Vagina (tissue), 2 donors: ENCODE measurements at regions not wholly inside any gene's neighbourhood (a gene's known extent, or its start where the extent isn't known, plus 50 kb on each side); places are given as distances from the start of the nearest gene placed in this dataset.

Experiments used
- DNase-seq, 2 donors: peaks; one replicate each; pipeline ENCODE4 v3.0.0-alpha.2; 2017; ENCODE audit errors: extremely low spot score in 2 of 2
- H3K27ac ChIP-seq: fragments of 200-600 bp; sonication (generic); one replicate; pipeline ENCODE4 v1.5.1; 2019
- H3K27me3 ChIP-seq: fragments of 200-600 bp; sonication (generic); one replicate; pipeline ENCODE4 v1.5.1; 2019
- H3K36me3 ChIP-seq, 2 donors: fragments of 200-600 bp; sonication (generic); one replicate each; pipeline ENCODE4 v1.5.1; 2017 to 2019
- H3K4me1 ChIP-seq: fragments of 200-600 bp; sonication (generic); one replicate; pipeline ENCODE4 v1.5.1; 2019
- H3K4me3 ChIP-seq, 2 donors: fragments of 200-600 bp; sonication (generic); 1 replicate in 1 of 2; 2 replicates in 1 of 2; pipeline ENCODE4 v1.5.1; 2016 to 2019
- H3K9me3 ChIP-seq: fragments of 200-600 bp; sonication (generic); one replicate; pipeline ENCODE4 v1.5.1; 2019
- POLR2A ChIP-seq, 2 donors: fragments of 450-650 bp; IDR thresholded peaks; one replicate each; pipeline ENCODE4 v1.6.1; 2017; ENCODE audit warnings: antibody characterized with exemption in 2 of 2, mild to moderate bottlenecking in 2 of 2, moderate library complexity in 2 of 2
- POLR2AphosphoS5 ChIP-seq, 2 donors: sonication (generic); formaldehyde crosslinking; IDR thresholded peaks; one replicate each; pipeline ENCODE4 v1.9.0; 2017; ENCODE audit warnings: antibody characterized with exemption in 2 of 2, mild to moderate bottlenecking in 2 of 2, low read depth in 1 of 2; ENCODE audit not compliant: insufficient read depth in 1 of 2
- intact Hi-C: fragments of 100-400 bp; cut with DNase I; formaldehyde crosslinking; loops from one replicate; pipeline ENCODE4 v1.15.1; 2023
- TF ChIP-seq, protein P1 (sequence below), 3 experiments: fragments of 450-650 bp in 2 of 3; fragments of 200-600 bp in 1 of 3; sonication (generic) in 1 of 3; IDR thresholded peaks; one replicate each; pipeline ENCODE4 v1.5.1; 2017 to 2019; ENCODE audit warnings: antibody characterized with exemption in 3 of 3, mild to moderate bottlenecking in 2 of 3, moderate library complexity in 2 of 3

DNA sequence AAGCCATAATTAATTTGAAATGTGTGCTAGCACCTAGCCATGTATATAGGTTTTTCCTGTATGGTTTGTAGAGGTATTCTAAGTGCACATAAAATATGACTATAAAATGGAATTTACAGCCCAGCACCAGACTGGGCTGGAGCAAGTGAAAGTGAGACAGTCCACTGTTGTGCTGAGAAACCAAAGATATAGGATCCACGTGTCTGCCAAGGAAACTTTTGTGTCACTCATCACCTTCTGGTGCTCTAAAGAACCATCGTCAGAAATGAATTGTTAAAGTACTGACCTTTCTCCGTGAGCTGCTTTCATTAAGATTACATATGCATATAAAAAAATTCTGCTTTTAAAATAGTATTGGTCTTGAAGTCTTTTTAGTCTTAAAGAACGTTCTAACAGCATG, 141.0 kb upstream of the ZC3H11B start:
- no peak for DNase-seq
- Histone ChIP-seq H3K4me3 (no peak overlapping the region), H3K27me3 (no peaks in the 10 kb centered on the region), H3K9me3 (no peaks in the 10 kb centered on the region), H3K36me3 (no peaks in the 10 kb centered on the region), H3K4me1 (no peaks in the 10 kb centered on the region), H3K27ac (no peak overlapping the region)
- intact Hi-C loops = no loop called here
- TF ChIP-seq, protein P1, sequence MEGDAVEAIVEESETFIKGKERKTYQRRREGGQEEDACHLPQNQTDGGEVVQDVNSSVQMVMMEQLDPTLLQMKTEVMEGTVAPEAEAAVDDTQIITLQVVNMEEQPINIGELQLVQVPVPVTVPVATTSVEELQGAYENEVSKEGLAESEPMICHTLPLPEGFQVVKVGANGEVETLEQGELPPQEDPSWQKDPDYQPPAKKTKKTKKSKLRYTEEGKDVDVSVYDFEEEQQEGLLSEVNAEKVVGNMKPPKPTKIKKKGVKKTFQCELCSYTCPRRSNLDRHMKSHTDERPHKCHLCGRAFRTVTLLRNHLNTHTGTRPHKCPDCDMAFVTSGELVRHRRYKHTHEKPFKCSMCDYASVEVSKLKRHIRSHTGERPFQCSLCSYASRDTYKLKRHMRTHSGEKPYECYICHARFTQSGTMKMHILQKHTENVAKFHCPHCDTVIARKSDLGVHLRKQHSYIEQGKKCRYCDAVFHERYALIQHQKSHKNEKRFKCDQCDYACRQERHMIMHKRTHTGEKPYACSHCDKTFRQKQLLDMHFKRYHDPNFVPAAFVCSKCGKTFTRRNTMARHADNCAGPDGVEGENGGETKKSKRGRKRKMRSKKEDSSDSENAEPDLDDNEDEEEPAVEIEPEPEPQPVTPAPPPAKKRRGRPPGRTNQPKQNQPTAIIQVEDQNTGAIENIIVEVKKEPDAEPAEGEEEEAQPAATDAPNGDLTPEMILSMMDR (IDR thresholded peaks at IDR 0.05) = no peak
- no peak for TF ChIP-seq POLR2AphosphoS5 (IDR thresholded peaks at IDR 0.05; ENCODE audit: insufficient read depth in 1 of 2, low read depth in 1 of 2)
- TF ChIP-seq POLR2A (IDR thresholded peaks at IDR 0.05) = no peak

DNA sequence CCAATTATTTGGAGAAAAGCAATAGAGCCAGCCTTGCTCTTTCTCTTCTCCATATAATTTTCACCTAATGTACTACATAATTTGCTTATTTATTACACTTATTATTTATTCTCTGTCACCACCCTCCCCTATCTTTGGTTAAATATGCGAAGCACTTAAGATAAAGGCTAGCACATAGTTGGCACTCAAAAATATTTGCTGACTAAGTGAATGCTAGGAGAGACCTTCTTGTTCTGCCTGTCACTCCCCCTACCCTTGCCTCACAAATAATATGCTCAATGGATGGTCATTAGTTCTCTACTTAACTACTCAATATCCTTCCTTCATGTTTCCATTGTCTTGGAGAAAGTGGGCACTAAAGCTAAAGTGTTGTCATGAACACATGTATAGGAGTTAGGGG, 139.7 kb upstream of the ZC3H11B start:
- Histone ChIP-seq H3K36me3 (no peaks in the 10 kb centered on the region), H3K27me3 (no peaks in the 10 kb centered on the region), H3K4me1 (no peaks in the 10 kb centered on the region), H3K9me3 (no peaks in the 10 kb centered on the region), H3K4me3 (no peak overlapping the region), H3K27ac (no peak overlapping the region)
- intact Hi-C loops = no loop called here
- no peak for DNase-seq
- TF ChIP-seq POLR2A (IDR thresholded peaks at IDR 0.05) = no peak

DNA sequence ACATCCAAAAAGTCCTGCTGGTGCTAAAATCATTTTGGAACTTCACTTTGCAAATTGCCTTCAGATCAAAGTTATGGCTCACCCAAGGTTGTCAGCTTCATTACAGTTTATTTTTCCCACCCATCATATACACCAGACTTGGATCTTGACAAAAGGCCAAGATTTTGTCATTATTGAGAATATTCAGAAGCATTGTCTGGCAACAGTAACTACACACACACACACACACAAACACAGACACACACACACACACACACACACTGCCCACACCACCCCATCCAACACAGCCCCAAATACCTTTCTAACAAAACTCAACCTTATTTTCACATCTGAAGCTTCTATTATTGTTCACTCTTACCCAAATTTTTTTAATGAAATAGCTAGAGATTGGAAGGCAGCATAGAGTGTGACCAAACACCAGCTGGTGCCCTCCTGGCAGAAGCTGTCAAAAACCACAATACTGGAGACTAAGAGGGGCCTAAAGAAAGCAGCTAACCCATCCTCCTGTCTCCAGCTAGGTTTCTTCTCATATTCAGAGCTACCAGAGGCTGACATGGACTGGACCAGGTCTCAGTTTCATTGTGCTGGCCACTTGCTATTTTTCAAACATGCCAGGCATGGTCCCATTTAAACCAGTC, 139.1 kb upstream of the ZC3H11B start:
- TF ChIP-seq, protein P1 (IDR thresholded peaks at IDR 0.05) = no peak
- no peak for TF ChIP-seq POLR2A (IDR thresholded peaks at IDR 0.05)
- no peak for TF ChIP-seq POLR2AphosphoS5 (IDR thresholded peaks at IDR 0.05; ENCODE audit: insufficient read depth in 1 of 2, low read depth in 1 of 2)
- Histone ChIP-seq H3K4me1 (no peaks in the 10 kb centered on the region), H3K4me3 (no peak overlapping the region), H3K27me3 (no peaks in the 10 kb centered on the region), H3K36me3 (no peaks in the 10 kb centered on the region), H3K9me3 (no peaks in the 10 kb centered on the region), H3K27ac (no peak overlapping the region)
- intact Hi-C loops = no loop called here
- DNase-seq = no peak

DNA sequence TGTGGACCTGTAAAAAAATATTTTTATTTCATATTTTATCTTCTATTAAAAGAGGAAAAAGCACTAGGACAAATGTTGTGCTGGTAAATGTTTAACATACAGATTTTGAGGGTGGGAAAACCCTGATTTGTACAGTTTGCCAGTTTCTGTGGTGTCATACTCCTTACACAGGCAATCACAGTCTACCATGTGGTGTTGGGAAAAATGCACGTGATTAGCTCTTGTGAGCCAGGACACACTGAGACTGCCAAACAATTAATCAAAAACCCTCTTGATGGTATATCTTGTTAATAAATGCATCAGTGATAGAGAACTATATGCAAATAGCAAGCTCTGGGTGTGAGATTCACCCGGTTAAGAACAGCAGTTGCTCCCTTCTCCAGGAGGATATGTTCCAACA, 136.5 kb upstream of the ZC3H11B start:
- H3K4me1 ChIP-seq = no peaks in the 10 kb centered on the region
- H3K4me3 ChIP-seq = no peak overlapping the region
- intact Hi-C loops = no loop called here
- H3K9me3 ChIP-seq = no peaks in the 10 kb centered on the region
- DNase-seq = no peak
- H3K27me3 ChIP-seq = no peaks in the 10 kb centered on the region
- no peak overlapping the region for H3K27ac ChIP-seq
- H3K36me3 ChIP-seq = no peaks in the 10 kb centered on the region
- TF ChIP-seq POLR2AphosphoS5 (IDR thresholded peaks at IDR 0.05; ENCODE audit: insufficient read depth in 1 of 2, low read depth in 1 of 2) (no peak), POLR2A (IDR thresholded peaks at IDR 0.05) (no peak)
- TF ChIP-seq, protein P1 (IDR thresholded peaks at IDR 0.05) = no peak

DNA sequence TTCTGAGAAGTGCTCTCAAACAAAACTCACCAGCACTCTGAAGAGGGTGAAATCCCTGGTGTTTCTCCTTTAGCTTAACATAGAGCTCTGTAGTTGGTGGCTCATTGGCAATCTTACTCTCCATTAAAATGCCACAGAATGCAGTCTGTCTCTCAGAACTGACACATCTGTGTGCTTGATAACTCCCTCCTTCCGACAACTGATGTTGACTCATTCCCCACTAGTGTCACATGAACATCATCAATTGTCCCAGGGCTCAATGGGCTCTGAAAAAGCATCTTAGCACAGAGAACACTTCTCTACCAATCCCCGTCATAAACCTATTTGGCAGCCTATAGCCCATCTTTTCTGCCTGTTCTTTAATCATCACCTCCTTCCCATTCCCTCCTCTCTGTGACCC, 133.2 kb upstream of the ZC3H11B start:
- Histone ChIP-seq H3K9me3 (no peaks in the 10 kb centered on the region), H3K27me3 (no peaks in the 10 kb centered on the region), H3K4me3 (no peak overlapping the region), H3K27ac (no peak overlapping the region), H3K36me3 (no peaks in the 10 kb centered on the region), H3K4me1 (no peaks in the 10 kb centered on the region)
- DNase-seq = no peak
- intact Hi-C loops = no loop called here
- TF ChIP-seq, protein P1 (IDR thresholded peaks at IDR 0.05) = no peak
